ACC112 (cell line): ENCODE measurements at regions not wholly inside any gene's neighbourhood (a gene's known extent, or its start where the extent isn't known, plus 50 kb on each side); places are given as distances from the start of the nearest gene placed in this dataset.

Experiments used
- H2AFZ ChIP-seq: fragments of 200-600 bp; sonication (generic); one replicate; pipeline ENCODE4 v1.6.0; 2017; ENCODE audit warnings: antibody characterized with exemption, low read length; ENCODE audit not compliant: unreplicated experiment
- H3K27ac ChIP-seq: fragments of 200-600 bp; sonication (generic); 2 replicates; pipeline ENCODE4 v1.5.1; 2014; ENCODE audit warnings: low read depth, mild to moderate bottlenecking, antibody characterized with exemption, low read length, moderate library complexity
- H3K27me3 ChIP-seq: fragments of 200-600 bp; sonication (generic); 2 replicates; pipeline ENCODE4 v1.6.1; 2014; ENCODE audit warnings: mild to moderate bottlenecking, antibody characterized with exemption, low read length, moderate library complexity, mixed read lengths; ENCODE audit not compliant: insufficient read depth
- H3K36me3 ChIP-seq: fragments of 200-600 bp; sonication (generic); 2 replicates; pipeline ENCODE4 v1.6.1; 2016; ENCODE audit warnings: mild to moderate bottlenecking, antibody characterized with exemption, low read length, moderate library complexity, mixed read lengths; ENCODE audit not compliant: insufficient read depth
- H3K4me1 ChIP-seq: fragments of 200-600 bp; sonication (generic); one replicate; pipeline ENCODE4 v1.6.1; 2016; ENCODE audit warnings: low read length, mixed read lengths; ENCODE audit not compliant: insufficient read depth, unreplicated experiment, control insufficient read depth
- H3K4me3 ChIP-seq: fragments of 200-600 bp; sonication (generic); 2 replicates; pipeline ENCODE4 v1.5.1; 2014; ENCODE audit warnings: mild to moderate bottlenecking, low read depth, low read length
- H3K79me2 ChIP-seq: fragments of 200-600 bp; sonication (generic); one replicate; pipeline ENCODE4 v1.6.0; 2016; ENCODE audit warnings: low read length; ENCODE audit not compliant: control insufficient read depth, unreplicated experiment, insufficient read depth

GRCh38 chr18:72261590-72261989 is 282.6 kb downstream of the CBLN2 start:
- Histone ChIP-seq H2AFZ (no peak overlapping the region), H3K4me3 (no peak overlapping the region)

GRCh38 chr18:72246076-72246475 is 298.1 kb downstream of the CBLN2 start:
- no peak overlapping the region for H3K27ac ChIP-seq
- no peak overlapping the region for H2AFZ ChIP-seq
- no peaks in the 10 kb centered on the region for H3K36me3 ChIP-seq
- H3K79me2 ChIP-seq, result no peaks in the 10 kb centered on the region
- no peak overlapping the region for H3K4me3 ChIP-seq
- H3K27me3 ChIP-seq, result no peaks in the 10 kb centered on the region
- no peaks in the 10 kb centered on the region for H3K4me1 ChIP-seq

More at GRCh38 chr18:72261590-72261989, 282.6 kb downstream of the CBLN2 start:
- Histone ChIP-seq H3K4me1 (no peaks in the 10 kb centered on the region), H3K27ac (no peak overlapping the region), H3K27me3 (no peaks in the 10 kb centered on the region), H3K36me3 (no peaks in the 10 kb centered on the region), H3K79me2 (no peaks in the 10 kb centered on the region)

- H3K4me1 ChIP-seq, result no peaks in the 10 kb centered on the region
- H3K36me3 ChIP-seq, result no peaks in the 10 kb centered on the region
- H3K4me3 ChIP-seq, result no peak overlapping the region
- no peak overlapping the region for H2AFZ ChIP-seq
- H3K27me3 ChIP-seq, result no peaks in the 10 kb centered on the region
- no peak overlapping the region for H3K27ac ChIP-seq
- H3K79me2 ChIP-seq, result no peaks in the 10 kb centered on the region
These were observed 308.7 kb downstream of the CBLN2 start for GRCh38 chr18:72235422-72235821.

- no peaks in the 10 kb centered on the region for H3K36me3 ChIP-seq
- no peak overlapping the region for H2AFZ ChIP-seq
- H3K27ac ChIP-seq, result no peak overlapping the region
- H3K79me2 ChIP-seq, result no peaks in the 10 kb centered on the region
- no peaks in the 10 kb centered on the region for H3K4me1 ChIP-seq
- no peaks in the 10 kb centered on the region for H3K27me3 ChIP-seq
- no peak overlapping the region for H3K4me3 ChIP-seq
These were observed 311.0 kb downstream of the CBLN2 start for GRCh38 chr18:72233106-72233505.

- Histone ChIP-seq H2AFZ (no peak overlapping the region), H3K27me3 (no peaks in the 10 kb centered on the region), H3K4me1 (no peaks in the 10 kb centered on the region), H3K27ac (no peak overlapping the region), H3K4me3 (no peak overlapping the region), H3K79me2 (no peaks in the 10 kb centered on the region), H3K36me3 (no peaks in the 10 kb centered on the region)
These were observed 311.5 kb downstream of the CBLN2 start for GRCh38 chr18:72232644-72233043.

- H3K27me3 ChIP-seq, result no peaks in the 10 kb centered on the region
- H3K36me3 ChIP-seq, result no peaks in the 10 kb centered on the region
- H2AFZ ChIP-seq, result no peak overlapping the region
- no peaks in the 10 kb centered on the region for H3K4me1 ChIP-seq
- no peak overlapping the region for H3K27ac ChIP-seq
- no peaks in the 10 kb centered on the region for H3K79me2 ChIP-seq
- no peak overlapping the region for H3K4me3 ChIP-seq
These were observed 318.2 kb downstream of the CBLN2 start for GRCh38 chr18:72225958-72226357.

GRCh38 chr18:72223733-72224132 is 320.4 kb downstream of the CBLN2 start:
- Histone ChIP-seq H3K79me2 (no peaks in the 10 kb centered on the region), H3K27ac (no peak overlapping the region), H3K4me1 (no peaks in the 10 kb centered on the region), H3K27me3 (no peaks in the 10 kb centered on the region), H3K4me3 (no peak overlapping the region), H2AFZ (no peak overlapping the region), H3K36me3 (no peaks in the 10 kb centered on the region)

- Histone ChIP-seq H2AFZ (no peak overlapping the region), H3K79me2 (no peaks in the 10 kb centered on the region), H3K36me3 (no peaks in the 10 kb centered on the region), H3K4me3 (no peak overlapping the region), H3K27me3 (no peaks in the 10 kb centered on the region), H3K4me1 (no peaks in the 10 kb centered on the region), H3K27ac (no peak overlapping the region)
These were observed 335.0 kb downstream of the CBLN2 start for GRCh38 chr18:72208920-72209676.

- Histone ChIP-seq H3K27ac (no peak overlapping the region), H2AFZ (no peak overlapping the region), H3K4me1 (no peaks in the 10 kb centered on the region), H3K36me3 (no peaks in the 10 kb centered on the region), H3K27me3 (no peaks in the 10 kb centered on the region), H3K79me2 (no peaks in the 10 kb centered on the region), H3K4me3 (no peak overlapping the region)
These were observed 336.9 kb downstream of the CBLN2 start for GRCh38 chr18:72207280-72207679.

GRCh38 chr18:72206814-72207213 is 337.3 kb downstream of the CBLN2 start:
- no peak overlapping the region for H3K4me3 ChIP-seq
- no peaks in the 10 kb centered on the region for H3K4me1 ChIP-seq
- H3K36me3 ChIP-seq, result no peaks in the 10 kb centered on the region
- H2AFZ ChIP-seq, result no peak overlapping the region
- H3K27me3 ChIP-seq, result no peaks in the 10 kb centered on the region
- H3K79me2 ChIP-seq, result no peaks in the 10 kb centered on the region
- no peak overlapping the region for H3K27ac ChIP-seq

- Histone ChIP-seq H3K4me3 (no peak overlapping the region), H3K36me3 (no peaks in the 10 kb centered on the region), H3K27ac (no peak overlapping the region), H2AFZ (no peak overlapping the region), H3K79me2 (no peaks in the 10 kb centered on the region), H3K27me3 (no peaks in the 10 kb centered on the region), H3K4me1 (no peaks in the 10 kb centered on the region)
These were observed 343.1 kb downstream of the CBLN2 start for GRCh38 chr18:72201032-72201431.
